GM23248 (cell line): ENCODE measurements at regions not wholly inside any gene's neighbourhood (a gene's known extent, or its start where the extent isn't known, plus 50 kb on each side); places are given as distances from the start of the nearest gene placed in this dataset.

Experiments used
- EZH2 ChIP-seq: fragments of 200-600 bp; sonication (generic); IDR thresholded peaks from 2 replicates; pipeline ENCODE4 v1.6.1; 2018; ENCODE audit warnings: antibody characterized with exemption, mild to moderate bottlenecking; ENCODE audit not compliant: insufficient read depth, poor library complexity, severe bottlenecking
- EZH2phosphoT487 ChIP-seq: fragments of 200-600 bp; sonication (generic); IDR thresholded peaks from 2 replicates; pipeline ENCODE4 v1.6.1; 2018; ENCODE audit warnings: antibody characterized with exemption, moderate library complexity, mild to moderate bottlenecking, low read depth; ENCODE audit not compliant: insufficient read depth

DNA sequence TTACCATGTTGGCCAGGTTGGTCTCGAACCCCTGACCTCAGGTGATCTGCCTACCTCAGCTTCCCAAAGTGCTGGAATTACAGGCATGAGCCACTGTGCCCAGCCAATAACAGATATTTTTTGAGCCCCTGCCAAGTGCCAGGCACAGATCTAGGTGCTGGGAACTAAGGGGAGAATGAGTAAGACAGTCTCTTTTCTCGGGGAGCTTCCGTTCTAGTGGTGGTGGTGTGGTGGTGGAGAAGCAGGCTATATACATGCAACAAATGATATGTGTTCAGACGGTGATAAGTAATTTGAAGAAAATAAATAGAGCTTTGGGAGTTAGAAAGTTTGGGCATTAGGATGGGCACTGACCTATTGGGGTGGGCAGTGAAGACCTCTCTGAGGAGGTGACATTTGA, 76.7 kb upstream of the VKORC1L1 start:
- TF ChIP-seq EZH2phosphoT487: no peak
- TF ChIP-seq EZH2: no peak
